SK-N-SH treated with all-trans-retinoic acid at 6 μM for 48 hours (cell line): ENCODE measurements at regions not wholly inside any gene's neighbourhood (a gene's known extent, or its start where the extent isn't known, plus 50 kb on each side); places are given as distances from the start of the nearest gene placed in this dataset.

Source experiments
- ATAC-seq: fragments of 200-7000 bp; cut with Tn5 transposase; 3 replicates; pipeline ENCODE4 v1.9.1; 2020; ENCODE audit warnings: mild to moderate bottlenecking, moderate library complexity
- ARNTL ChIP-seq: fragments of 450-650 bp; formaldehyde crosslinking; IDR thresholded peaks from 2 replicates; pipeline ENCODE4 v1.5.0; 2020; ENCODE audit warnings: low read depth, mild to moderate bottlenecking, moderate library complexity, borderline replicate concordance
- CSDC2 ChIP-seq: fragments of 250-450 bp; sonication (Bioruptor Pico); IDR thresholded peaks from 2 replicates; pipeline ENCODE4 v1.5.0; 2020; ENCODE audit warnings: mild to moderate bottlenecking, moderate library complexity
- GLIS3 ChIP-seq: fragments of 250-450 bp; sonication (Bioruptor Pico); IDR thresholded peaks from 2 replicates; pipeline ENCODE4 v1.5.0; 2020; ENCODE audit warnings: mild to moderate bottlenecking, moderate library complexity
- ISL1 ChIP-seq: fragments of 250-450 bp; sonication (Bioruptor Pico); IDR thresholded peaks from 2 replicates; pipeline ENCODE4 v2.1.2; 2022; ENCODE audit warnings: mild to moderate bottlenecking, moderate library complexity
- PPARA ChIP-seq: fragments of 250-450 bp; sonication (Bioruptor Pico); IDR thresholded peaks from 2 replicates; pipeline ENCODE4 v1.5.0; 2020; ENCODE audit warnings: mild to moderate bottlenecking, borderline replicate concordance
- SNAI2 ChIP-seq: fragments of 250-450 bp; sonication (Bioruptor Pico); IDR thresholded peaks from 2 replicates; pipeline ENCODE4 v1.5.0; 2020; ENCODE audit warnings: mild to moderate bottlenecking, moderate library complexity
- TOX ChIP-seq: fragments of 250-450 bp; sonication (Bioruptor Pico); IDR thresholded peaks from 2 replicates; pipeline ENCODE4 v1.8.0; 2021; ENCODE audit warnings: mild to moderate bottlenecking, moderate library complexity, borderline replicate concordance
- ZC3H10 ChIP-seq: fragments of 250-450 bp; sonication (Bioruptor Pico); IDR thresholded peaks from 2 replicates; pipeline ENCODE4 v1.5.1; 2021; ENCODE audit warnings: mild to moderate bottlenecking, moderate library complexity
- ZFP3 ChIP-seq: fragments of 250-450 bp; sonication (Bioruptor Pico); IDR thresholded peaks from 2 replicates; pipeline ENCODE4 v1.5.0; 2020; ENCODE audit warnings: mild to moderate bottlenecking, moderate library complexity
- ZNF565 ChIP-seq: fragments of 450-650 bp; formaldehyde crosslinking; conservative IDR thresholded peaks from 2 replicates; pipeline ENCODE4 v1.5.0; 2020; ENCODE audit warnings: low read depth, mild to moderate bottlenecking, moderate library complexity
- ZNF70 ChIP-seq: fragments of 450-650 bp; formaldehyde crosslinking; IDR thresholded peaks from 2 replicates; pipeline ENCODE4 v1.5.0; 2020; ENCODE audit warnings: mild to moderate bottlenecking, moderate library complexity
- ZNF8 ChIP-seq: fragments of 450-650 bp; formaldehyde crosslinking; IDR thresholded peaks from 2 replicates; pipeline ENCODE4 v1.5.0; 2020; ENCODE audit warnings: mild to moderate bottlenecking, moderate library complexity
- TF ChIP-seq, protein P1 (sequence below): fragments of 250-450 bp; sonication (Bioruptor Pico); IDR thresholded peaks from 2 replicates; pipeline ENCODE4 v1.5.1; 2021; ENCODE audit warnings: mild to moderate bottlenecking, moderate library complexity
- TF ChIP-seq, protein P2 (sequence below): fragments of 250-450 bp; sonication (Bioruptor Pico); IDR thresholded peaks from 2 replicates; pipeline ENCODE4 v1.8.0; 2021; ENCODE audit warnings: low read depth, mild to moderate bottlenecking, moderate library complexity, borderline replicate concordance
- TF ChIP-seq, protein P3 (sequence below): fragments of 250-450 bp; sonication (Bioruptor Pico); IDR thresholded peaks from 2 replicates; pipeline ENCODE4 v1.5.1; 2020; ENCODE audit warnings: low read depth, mild to moderate bottlenecking, moderate library complexity
- TF ChIP-seq, protein P4 (sequence below): fragments of 250-450 bp; sonication (Bioruptor Pico); IDR thresholded peaks from 2 replicates; pipeline ENCODE4 v1.5.0; 2020; ENCODE audit warnings: mild to moderate bottlenecking, moderate library complexity
- TF ChIP-seq, protein P5 (sequence below): fragments of 250-450 bp; sonication (Bioruptor Pico); IDR thresholded peaks from 2 replicates; pipeline ENCODE4 v1.8.0; 2020; ENCODE audit warnings: mild to moderate bottlenecking, moderate library complexity, borderline replicate concordance

DNA sequence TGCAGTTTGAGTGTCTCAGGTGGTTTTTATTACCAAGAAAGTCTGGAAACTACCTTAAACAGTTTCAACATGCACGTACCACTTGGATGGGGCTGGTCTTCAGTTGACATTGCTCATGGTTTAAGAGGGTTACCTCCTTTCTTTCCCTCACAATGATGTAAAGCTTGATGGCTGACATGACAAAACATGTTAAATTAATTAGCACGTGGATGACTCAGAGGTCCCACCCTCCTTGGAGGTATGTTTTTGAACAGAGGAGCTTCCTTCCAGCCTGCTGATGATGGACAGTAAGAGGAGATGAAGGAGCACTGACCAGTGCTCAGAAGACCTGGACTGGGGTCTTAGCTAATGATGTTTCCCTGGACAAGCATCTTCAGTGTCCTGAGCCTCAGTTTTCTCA is 322.3 kb upstream of the PODXL start (continued):
- TF ChIP-seq, protein P1, sequence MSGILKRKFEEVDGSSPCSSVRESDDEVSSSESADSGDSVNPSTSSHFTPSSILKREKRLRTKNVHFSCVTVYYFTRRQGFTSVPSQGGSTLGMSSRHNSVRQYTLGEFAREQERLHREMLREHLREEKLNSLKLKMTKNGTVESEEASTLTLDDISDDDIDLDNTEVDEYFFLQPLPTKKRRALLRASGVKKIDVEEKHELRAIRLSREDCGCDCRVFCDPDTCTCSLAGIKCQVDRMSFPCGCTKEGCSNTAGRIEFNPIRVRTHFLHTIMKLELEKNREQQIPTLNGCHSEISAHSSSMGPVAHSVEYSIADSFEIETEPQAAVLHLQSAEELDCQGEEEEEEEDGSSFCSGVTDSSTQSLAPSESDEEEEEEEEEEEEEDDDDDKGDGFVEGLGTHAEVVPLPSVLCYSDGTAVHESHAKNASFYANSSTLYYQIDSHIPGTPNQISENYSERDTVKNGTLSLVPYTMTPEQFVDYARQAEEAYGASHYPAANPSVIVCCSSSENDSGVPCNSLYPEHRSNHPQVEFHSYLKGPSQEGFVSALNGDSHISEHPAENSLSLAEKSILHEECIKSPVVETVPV (CRISPR knock-in tag) = no peak

DNA sequence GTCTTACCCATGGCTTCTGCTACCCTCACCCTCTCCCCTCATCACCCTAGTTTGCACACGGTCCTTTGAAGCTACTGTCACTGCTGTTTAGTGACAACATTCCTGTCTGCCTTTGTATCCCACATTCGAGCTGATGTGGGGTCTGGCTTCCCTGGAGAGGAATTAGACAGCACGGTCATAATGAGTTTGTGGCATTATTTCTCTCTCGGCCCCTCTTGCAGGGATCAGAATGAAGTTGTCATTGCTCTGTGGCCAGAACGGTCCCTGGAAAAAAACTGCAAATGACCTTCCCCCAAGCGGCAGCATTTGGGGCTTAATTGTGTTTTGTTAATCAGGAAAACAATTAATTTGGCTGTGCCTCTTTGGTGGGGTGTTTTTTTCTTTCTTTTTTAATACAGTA is 317.2 kb upstream of the PODXL start:
- no peak for ATAC-seq
- no peak for TF ChIP-seq ZNF8 (CRISPR knock-in tag)
- no peak for TF ChIP-seq SNAI2 (CRISPR knock-in tag)
- no peak for TF ChIP-seq ARNTL
- no peak for TF ChIP-seq TOX
- TF ChIP-seq, protein P2, sequence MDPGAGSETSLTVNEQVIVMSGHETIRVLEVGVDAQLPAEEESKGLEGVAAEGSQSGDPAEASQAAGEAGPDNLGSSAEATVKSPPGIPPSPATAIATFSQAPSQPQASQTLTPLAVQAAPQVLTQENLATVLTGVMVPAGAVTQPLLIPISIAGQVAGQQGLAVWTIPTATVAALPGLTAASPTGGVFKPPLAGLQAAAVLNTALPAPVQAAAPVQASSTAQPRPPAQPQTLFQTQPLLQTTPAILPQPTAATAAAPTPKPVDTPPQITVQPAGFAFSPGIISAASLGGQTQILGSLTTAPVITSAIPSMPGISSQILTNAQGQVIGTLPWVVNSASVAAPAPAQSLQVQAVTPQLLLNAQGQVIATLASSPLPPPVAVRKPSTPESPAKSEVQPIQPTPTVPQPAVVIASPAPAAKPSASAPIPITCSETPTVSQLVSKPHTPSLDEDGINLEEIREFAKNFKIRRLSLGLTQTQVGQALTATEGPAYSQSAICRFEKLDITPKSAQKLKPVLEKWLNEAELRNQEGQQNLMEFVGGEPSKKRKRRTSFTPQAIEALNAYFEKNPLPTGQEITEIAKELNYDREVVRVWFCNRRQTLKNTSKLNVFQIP (CRISPR knock-in tag) = no peak
- TF ChIP-seq ISL1 (CRISPR knock-in tag) = no peak
- TF ChIP-seq, protein P3, sequence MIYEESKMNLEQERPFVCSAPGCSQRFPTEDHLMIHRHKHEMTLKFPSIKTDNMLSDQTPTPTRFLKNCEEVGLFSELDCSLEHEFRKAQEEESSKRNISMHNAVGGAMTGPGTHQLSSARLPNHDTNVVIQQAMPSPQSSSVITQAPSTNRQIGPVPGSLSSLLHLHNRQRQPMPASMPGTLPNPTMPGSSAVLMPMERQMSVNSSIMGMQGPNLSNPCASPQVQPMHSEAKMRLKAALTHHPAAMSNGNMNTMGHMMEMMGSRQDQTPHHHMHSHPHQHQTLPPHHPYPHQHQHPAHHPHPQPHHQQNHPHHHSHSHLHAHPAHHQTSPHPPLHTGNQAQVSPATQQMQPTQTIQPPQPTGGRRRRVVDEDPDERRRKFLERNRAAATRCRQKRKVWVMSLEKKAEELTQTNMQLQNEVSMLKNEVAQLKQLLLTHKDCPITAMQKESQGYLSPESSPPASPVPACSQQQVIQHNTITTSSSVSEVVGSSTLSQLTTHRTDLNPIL (CRISPR knock-in tag) = no peak
- TF ChIP-seq, protein P4, sequence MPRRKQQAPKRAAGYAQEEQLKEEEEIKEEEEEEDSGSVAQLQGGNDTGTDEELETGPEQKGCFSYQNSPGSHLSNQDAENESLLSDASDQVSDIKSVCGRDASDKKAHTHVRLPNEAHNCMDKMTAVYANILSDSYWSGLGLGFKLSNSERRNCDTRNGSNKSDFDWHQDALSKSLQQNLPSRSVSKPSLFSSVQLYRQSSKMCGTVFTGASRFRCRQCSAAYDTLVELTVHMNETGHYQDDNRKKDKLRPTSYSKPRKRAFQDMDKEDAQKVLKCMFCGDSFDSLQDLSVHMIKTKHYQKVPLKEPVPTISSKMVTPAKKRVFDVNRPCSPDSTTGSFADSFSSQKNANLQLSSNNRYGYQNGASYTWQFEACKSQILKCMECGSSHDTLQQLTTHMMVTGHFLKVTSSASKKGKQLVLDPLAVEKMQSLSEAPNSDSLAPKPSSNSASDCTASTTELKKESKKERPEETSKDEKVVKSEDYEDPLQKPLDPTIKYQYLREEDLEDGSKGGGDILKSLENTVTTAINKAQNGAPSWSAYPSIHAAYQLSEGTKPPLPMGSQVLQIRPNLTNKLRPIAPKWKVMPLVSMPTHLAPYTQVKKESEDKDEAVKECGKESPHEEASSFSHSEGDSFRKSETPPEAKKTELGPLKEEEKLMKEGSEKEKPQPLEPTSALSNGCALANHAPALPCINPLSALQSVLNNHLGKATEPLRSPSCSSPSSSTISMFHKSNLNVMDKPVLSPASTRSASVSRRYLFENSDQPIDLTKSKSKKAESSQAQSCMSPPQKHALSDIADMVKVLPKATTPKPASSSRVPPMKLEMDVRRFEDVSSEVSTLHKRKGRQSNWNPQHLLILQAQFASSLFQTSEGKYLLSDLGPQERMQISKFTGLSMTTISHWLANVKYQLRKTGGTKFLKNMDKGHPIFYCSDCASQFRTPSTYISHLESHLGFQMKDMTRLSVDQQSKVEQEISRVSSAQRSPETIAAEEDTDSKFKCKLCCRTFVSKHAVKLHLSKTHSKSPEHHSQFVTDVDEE (CRISPR knock-in tag) = no peak
- TF ChIP-seq PPARA = no peak
- TF ChIP-seq GLIS3 = no peak
- TF ChIP-seq ZNF565 (CRISPR knock-in tag) = no peak
- no peak for TF ChIP-seq ZFP3
- no peak for TF ChIP-seq CSDC2 (CRISPR knock-in tag)
- TF ChIP-seq, protein P5, sequence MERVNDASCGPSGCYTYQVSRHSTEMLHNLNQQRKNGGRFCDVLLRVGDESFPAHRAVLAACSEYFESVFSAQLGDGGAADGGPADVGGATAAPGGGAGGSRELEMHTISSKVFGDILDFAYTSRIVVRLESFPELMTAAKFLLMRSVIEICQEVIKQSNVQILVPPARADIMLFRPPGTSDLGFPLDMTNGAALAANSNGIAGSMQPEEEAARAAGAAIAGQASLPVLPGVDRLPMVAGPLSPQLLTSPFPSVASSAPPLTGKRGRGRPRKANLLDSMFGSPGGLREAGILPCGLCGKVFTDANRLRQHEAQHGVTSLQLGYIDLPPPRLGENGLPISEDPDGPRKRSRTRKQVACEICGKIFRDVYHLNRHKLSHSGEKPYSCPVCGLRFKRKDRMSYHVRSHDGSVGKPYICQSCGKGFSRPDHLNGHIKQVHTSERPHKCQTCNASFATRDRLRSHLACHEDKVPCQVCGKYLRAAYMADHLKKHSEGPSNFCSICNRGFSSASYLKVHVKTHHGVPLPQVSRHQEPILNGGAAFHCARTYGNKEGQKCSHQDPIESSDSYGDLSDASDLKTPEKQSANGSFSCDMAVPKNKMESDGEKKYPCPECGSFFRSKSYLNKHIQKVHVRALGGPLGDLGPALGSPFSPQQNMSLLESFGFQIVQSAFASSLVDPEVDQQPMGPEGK (CRISPR knock-in tag) = no peak

DNA sequence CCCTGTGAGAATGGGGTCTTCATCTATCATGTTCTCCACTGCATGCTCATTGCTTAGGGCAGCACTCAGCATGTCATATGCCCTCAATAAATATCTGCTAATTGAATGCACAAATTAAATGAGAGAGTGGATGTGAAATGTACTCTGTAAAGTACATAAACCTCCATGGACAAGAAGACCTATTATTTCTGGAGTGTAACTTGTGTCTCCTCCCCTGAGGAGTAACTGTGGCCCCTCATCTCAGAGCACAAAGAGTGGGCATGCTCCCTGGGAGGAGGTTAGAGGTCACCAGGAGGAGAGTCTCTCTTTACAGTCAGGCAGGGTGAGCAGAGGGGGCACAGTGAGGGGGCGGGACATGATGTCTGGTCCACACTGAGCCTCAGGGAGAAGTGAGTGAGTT is 313.6 kb upstream of the PODXL start:
- no peak for ATAC-seq
- TF ChIP-seq, protein P4 (CRISPR knock-in tag) = no peak
- TF ChIP-seq ZFP3 (no peak), GLIS3 (no peak), TOX (no peak), ZC3H10 (CRISPR knock-in tag) (no peak), ZNF70 (CRISPR knock-in tag) (no peak)
- TF ChIP-seq, protein P1 (CRISPR knock-in tag) = no peak
- TF ChIP-seq, all 23 proteins: peak for 0
